ENCODE measurements at regions not wholly inside any gene's neighbourhood (a gene's known extent, or its start where the extent isn't known, plus 50 kb on each side); places are given as distances from the start of the nearest gene placed in this dataset.

GRCh38 chr18:38009320-38009719, 443.7 kb upstream of the CELF4 start:
- TF ChIP-seq POLR2A (IDR thresholded peaks at IDR 0.05) (no peak), POLR2AphosphoS5 (IDR thresholded peaks at IDR 0.05) (no peak)
- TF ChIP-seq, protein P1, sequence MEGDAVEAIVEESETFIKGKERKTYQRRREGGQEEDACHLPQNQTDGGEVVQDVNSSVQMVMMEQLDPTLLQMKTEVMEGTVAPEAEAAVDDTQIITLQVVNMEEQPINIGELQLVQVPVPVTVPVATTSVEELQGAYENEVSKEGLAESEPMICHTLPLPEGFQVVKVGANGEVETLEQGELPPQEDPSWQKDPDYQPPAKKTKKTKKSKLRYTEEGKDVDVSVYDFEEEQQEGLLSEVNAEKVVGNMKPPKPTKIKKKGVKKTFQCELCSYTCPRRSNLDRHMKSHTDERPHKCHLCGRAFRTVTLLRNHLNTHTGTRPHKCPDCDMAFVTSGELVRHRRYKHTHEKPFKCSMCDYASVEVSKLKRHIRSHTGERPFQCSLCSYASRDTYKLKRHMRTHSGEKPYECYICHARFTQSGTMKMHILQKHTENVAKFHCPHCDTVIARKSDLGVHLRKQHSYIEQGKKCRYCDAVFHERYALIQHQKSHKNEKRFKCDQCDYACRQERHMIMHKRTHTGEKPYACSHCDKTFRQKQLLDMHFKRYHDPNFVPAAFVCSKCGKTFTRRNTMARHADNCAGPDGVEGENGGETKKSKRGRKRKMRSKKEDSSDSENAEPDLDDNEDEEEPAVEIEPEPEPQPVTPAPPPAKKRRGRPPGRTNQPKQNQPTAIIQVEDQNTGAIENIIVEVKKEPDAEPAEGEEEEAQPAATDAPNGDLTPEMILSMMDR (IDR thresholded peaks at IDR 0.05): no peak
